Epithelial cell of esophagus (primary cell): ENCODE measurements at regions not wholly inside any gene's neighbourhood (a gene's known extent, or its start where the extent isn't known, plus 50 kb on each side); places are given as distances from the start of the nearest gene placed in this dataset.
"Not testable (repeated sequence)": the region's sequence is repeated elsewhere in the genome, so short reads cannot be mapped to it uniquely, and the experiment has no call there.

Experiments
- DNase-seq: peaks from one replicate; pipeline ENCODE4 v3.0.0; 2010; ENCODE audit warnings: low read depth
- H3K4me3 ChIP-seq: 2 replicates; pipeline ENCODE4 v1.5.1; 2011; ENCODE audit warnings: mild to moderate bottlenecking, low read length, control low read depth
- TF ChIP-seq, protein P1 (sequence below): IDR thresholded peaks from 2 replicates; pipeline ENCODE4 v1.5.1; 2011; ENCODE audit warnings: low read depth, mild to moderate bottlenecking, low read length, control low read depth, inconsistent platforms; ENCODE audit not compliant: insufficient read depth; ENCODE audit errors: missing control alignments

DNA sequence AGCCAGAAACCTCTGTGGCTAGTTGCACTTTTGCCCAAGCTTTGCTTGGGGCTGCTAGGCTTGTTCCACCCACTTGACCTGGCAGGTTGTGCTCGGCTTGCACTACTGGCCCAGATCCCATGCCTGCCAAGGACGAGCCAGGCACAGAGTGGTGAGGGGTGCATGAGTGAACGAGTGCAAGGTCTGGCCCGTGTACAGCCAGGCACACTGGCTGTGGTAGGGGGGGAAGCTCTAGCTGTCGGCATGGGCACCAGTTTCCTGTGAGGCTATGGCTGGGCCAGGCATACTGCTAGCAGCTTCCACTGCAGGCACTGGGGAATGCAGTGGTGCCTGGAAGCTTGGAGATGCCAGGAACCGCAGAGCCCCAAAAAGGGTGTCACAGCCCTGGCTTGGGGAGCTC, 210.4 kb downstream of the AKAIN1 start:
- no peak for DNase-seq
- H3K4me3 ChIP-seq, result no peak overlapping the region
- TF ChIP-seq, protein P1, sequence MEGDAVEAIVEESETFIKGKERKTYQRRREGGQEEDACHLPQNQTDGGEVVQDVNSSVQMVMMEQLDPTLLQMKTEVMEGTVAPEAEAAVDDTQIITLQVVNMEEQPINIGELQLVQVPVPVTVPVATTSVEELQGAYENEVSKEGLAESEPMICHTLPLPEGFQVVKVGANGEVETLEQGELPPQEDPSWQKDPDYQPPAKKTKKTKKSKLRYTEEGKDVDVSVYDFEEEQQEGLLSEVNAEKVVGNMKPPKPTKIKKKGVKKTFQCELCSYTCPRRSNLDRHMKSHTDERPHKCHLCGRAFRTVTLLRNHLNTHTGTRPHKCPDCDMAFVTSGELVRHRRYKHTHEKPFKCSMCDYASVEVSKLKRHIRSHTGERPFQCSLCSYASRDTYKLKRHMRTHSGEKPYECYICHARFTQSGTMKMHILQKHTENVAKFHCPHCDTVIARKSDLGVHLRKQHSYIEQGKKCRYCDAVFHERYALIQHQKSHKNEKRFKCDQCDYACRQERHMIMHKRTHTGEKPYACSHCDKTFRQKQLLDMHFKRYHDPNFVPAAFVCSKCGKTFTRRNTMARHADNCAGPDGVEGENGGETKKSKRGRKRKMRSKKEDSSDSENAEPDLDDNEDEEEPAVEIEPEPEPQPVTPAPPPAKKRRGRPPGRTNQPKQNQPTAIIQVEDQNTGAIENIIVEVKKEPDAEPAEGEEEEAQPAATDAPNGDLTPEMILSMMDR, result no peak

DNA sequence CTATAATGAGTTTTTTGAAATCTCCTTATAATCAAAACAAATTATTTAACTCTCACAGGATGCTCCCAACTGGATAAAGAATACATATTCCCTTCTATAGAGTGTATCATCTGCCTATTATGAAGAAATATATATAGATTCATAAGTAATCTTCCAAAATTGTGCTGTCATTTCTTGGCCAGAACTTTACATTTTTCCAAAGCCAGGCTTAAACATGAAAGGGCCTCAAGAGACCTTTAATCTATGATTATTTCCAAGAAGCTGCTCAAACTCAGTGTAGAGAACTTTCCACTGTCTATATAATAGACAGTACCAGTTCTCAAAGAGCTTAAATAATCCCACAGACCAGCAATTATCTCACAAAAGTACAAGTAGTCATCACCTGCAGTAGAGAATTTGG, 211.0 kb downstream of the AKAIN1 start:
- H3K4me3 ChIP-seq, result no peak overlapping the region
- TF ChIP-seq, protein P1, result no peak
- no peak for DNase-seq

DNA sequence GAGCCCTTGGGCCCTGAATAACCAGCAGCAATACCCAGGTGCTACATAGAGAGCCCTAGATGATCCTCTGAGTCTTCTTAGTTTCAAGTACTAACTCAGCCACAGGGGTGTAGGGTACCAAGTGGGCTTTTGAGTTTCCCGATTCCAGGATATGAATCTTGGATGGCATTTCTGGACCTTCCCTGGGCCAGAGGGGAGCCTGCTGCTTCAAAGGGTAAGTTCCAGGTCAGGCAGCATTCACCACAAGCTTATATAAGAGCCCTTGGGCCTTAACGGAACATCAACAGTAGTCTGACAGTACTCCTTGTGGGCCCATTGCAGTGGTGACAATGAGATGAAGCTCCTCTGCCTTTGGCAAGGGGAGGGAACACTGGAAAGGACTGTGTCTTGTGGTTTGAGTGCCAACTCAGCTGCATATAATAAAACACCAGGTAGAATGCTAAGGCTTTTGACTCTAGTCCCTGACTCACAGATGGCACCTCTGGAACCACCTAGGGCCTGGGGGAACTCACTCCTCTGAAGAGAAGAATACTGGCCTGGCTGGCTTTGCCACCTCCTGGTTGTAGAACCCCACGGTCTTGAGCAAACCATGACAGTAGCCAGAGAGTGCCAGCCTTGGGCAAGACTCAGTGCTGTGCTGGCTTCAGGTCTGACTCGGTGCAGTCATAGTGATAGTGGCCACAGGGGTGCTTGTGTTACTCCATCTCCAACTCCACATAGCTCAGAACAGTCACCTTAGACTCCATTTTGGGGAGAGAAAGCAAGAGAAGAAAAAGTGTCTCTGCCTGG, 235.7 kb downstream of the AKAIN1 start:
- DNase-seq, result no peak
- TF ChIP-seq, protein P1, result no peak
- no peak overlapping the region for H3K4me3 ChIP-seq

DNA sequence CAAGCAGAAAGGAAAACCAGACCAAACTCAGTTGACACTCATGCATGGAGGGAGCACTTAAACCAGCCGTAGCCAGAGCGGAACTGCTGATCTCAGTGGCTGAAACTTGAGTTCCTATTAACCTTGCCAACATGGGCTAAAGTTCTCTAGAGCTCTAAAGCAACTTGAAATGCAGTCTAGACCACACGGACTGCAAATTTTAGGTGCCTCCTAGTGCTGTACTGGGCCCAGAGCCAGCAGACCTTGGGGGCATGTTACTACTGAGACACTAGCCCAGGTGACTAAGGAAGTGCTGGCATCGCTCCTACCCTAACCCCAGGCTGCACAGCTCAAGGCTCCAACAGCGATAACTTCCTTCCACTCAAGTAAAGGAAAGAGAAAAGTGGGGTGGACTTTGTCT, 236.5 kb downstream of the AKAIN1 start:
- no peak for DNase-seq
- H3K4me3 ChIP-seq, result no peak overlapping the region
- TF ChIP-seq, protein P1, result no peak

DNA sequence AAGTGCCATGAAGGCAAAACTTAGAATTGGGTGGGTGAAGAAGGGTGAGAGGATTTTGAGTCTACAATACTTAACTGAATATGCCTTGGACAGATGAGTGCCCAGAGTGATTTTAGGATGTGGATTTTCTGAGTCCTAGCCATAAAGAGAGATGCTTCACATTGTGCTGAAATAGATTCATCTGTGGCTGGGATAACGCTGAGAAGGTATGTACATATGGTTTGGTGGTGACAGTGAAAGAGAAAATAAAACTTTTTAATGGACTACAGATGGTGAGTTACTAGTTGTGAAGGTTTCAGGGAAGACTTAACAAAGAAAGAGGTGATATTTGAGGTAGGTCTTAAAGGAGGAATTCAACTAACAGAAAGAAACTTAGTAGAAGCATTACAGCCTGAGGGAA, 265.8 kb downstream of the AKAIN1 start:
- TF ChIP-seq, protein P1, result no peak
- DNase-seq, result no peak
- H3K4me3 ChIP-seq, result no peak overlapping the region

DNA sequence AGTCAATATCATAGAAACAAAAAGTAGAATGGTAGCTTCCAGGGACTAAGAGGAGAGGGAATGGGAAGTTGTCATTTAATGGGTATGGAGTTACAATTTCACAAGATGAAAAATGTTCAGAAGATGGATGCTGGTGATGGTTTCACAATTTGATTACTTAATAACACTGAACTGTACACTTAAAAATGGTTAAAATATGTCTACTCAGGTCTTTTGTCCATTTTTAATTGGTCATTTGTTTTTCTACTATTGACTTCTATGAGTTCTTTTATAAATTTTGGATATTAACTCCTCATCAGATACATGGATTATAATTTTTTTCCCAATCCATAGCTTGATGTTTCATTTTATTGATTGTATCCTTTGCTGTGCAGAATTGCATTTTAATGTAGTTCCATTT, 275.5 kb downstream of the AKAIN1 start:
- no peak overlapping the region for H3K4me3 ChIP-seq
- no peak for DNase-seq
- TF ChIP-seq, protein P1, result no peak

DNA sequence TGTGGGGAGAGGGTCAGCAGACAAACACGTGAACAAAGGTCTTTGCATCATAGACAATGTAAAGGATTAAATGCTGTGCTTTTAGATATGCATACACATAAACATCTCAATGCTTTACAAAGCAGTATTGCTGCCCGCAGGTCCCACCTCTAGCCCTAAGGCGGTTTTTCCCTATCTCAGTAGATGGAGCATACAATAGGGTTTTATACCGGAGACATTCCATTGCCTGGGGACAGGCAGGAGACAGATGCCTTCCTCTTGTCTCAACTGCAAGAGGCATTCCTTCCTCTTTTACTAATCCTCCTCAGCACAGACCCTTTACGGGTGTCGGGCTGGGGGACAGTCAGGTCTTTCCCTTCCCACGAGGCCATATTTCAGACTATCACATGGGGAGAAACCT, 279.5 kb downstream of the AKAIN1 start:
- not testable (repeated sequence) for H3K4me3 ChIP-seq, DNase-seq

DNA sequence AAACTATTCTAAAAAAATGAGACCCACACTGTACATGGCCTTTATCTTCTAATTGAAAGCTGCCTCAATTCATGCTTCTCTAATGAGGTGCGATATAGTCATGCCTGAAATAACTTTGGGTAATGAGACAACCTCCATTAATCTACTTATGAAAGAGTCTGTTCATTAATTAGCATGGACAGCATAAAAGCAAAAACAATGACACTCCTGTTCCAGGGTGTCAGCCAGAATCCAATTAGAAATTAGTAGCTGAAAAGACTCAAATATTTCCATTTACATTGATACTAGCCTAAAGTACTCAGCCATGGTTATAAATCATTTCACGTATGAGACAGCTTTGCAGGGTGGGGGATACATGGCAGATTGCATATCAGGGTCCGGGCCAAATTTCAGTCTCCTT, 288.7 kb downstream of the AKAIN1 start:
- TF ChIP-seq, protein P1, result no peak
- H3K4me3 ChIP-seq, result no peak overlapping the region

More for the DNA sequence above, 288.7 kb downstream of the AKAIN1 start:
- no peak for DNase-seq
